H1 (cell line): ENCODE measurements at regions not wholly inside any gene's neighbourhood (a gene's known extent, or its start where the extent isn't known, plus 50 kb on each side); places are given as distances from the start of the nearest gene placed in this dataset.

Experiments used
- EP300 ChIP-seq, 2 experiments: IDR thresholded peaks; 1 replicate in 1 of 2; 2 replicates in 1 of 2; pipeline ENCODE4 v1.6.1; 2011 to 2012; ENCODE audit warnings: low read depth in 2 of 2, low read length in 2 of 2, mild to moderate bottlenecking in 2 of 2, borderline replicate concordance in 1 of 2, inconsistent platforms in 1 of 2, moderate library complexity in 1 of 2
- TF ChIP-seq, protein P1 (sequence below), 3 experiments: IDR thresholded peaks; 1 replicate in 2 of 3; 2 replicates in 1 of 3; pipeline versions ENCODE4 v1.5.1 to v1.6.1; 2011; ENCODE audit warnings: low read length in 3 of 3, mild to moderate bottlenecking in 3 of 3, inconsistent platforms in 2 of 3, low read depth in 1 of 3, moderate library complexity in 1 of 3; ENCODE audit not compliant: insufficient read depth in 1 of 3; ENCODE audit errors: control extremely low read depth in 1 of 3

DNA sequence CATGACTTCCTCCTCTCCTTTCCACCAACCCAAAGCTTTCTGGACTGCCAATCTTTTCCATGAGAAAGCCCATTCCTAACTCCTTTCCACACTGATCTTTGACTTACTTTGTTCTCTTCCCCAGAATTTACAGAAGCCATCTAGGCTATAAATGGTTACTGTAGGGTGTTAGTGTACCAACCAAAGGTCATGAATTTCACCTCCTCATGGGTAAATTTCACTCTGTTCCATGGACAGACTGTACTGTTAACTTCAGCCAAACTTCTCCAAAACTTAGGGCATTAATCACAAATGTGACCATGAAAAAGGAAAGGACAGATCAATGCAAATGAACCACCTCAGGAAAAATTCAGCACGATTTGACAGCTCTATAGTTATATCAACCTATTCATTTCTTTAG lies 54.9 kb downstream of the ATOSA start (continued):
- no peak for TF ChIP-seq EP300 (IDR thresholded peaks at IDR 0.05; ENCODE audit: borderline replicate concordance in 1 of 2, low read depth in 2 of 2, low read length in 2 of 2)
- TF ChIP-seq, protein P1, sequence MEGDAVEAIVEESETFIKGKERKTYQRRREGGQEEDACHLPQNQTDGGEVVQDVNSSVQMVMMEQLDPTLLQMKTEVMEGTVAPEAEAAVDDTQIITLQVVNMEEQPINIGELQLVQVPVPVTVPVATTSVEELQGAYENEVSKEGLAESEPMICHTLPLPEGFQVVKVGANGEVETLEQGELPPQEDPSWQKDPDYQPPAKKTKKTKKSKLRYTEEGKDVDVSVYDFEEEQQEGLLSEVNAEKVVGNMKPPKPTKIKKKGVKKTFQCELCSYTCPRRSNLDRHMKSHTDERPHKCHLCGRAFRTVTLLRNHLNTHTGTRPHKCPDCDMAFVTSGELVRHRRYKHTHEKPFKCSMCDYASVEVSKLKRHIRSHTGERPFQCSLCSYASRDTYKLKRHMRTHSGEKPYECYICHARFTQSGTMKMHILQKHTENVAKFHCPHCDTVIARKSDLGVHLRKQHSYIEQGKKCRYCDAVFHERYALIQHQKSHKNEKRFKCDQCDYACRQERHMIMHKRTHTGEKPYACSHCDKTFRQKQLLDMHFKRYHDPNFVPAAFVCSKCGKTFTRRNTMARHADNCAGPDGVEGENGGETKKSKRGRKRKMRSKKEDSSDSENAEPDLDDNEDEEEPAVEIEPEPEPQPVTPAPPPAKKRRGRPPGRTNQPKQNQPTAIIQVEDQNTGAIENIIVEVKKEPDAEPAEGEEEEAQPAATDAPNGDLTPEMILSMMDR (IDR thresholded peaks at IDR 0.05; ENCODE audit: control extremely low read depth in 1 of 3, insufficient read depth in 1 of 3, low read depth in 1 of 3, low read length in 3 of 3): no peak
